ENCODE measurements at regions not wholly inside any gene's neighbourhood (a gene's known extent, or its start where the extent isn't known, plus 50 kb on each side); places are given as distances from the start of the nearest gene placed in this dataset.

GRCh38 chr2:155026651-155027174 is 328.2 kb downstream of the KCNJ3 start:
- no peak for TF ChIP-seq CTCF (conservative IDR thresholded peaks at IDR 0.05; ENCODE audit: low read depth, low read length)
- TF ChIP-seq CEBPB (IDR thresholded peaks at IDR 0.05; ENCODE audit: low read depth, low read length): no peak
- TF ChIP-seq BHLHE40 (IDR thresholded peaks at IDR 0.05; ENCODE audit: low read depth, low read length): no peak
- no peak for TF ChIP-seq POLR2A (IDR thresholded peaks at IDR 0.05; ENCODE audit: low read depth, low read length)
- TF ChIP-seq MAFK (IDR thresholded peaks at IDR 0.05; ENCODE audit: low read depth, low read length): no peak
- TF ChIP-seq USF2 (IDR thresholded peaks at IDR 0.05; ENCODE audit: low read depth, low read length): no peak
- no peak for TF ChIP-seq RAD21 (IDR thresholded peaks at IDR 0.05; ENCODE audit: low read length)
- no peak for TF ChIP-seq ELK1 (IDR thresholded peaks at IDR 0.05; ENCODE audit: borderline replicate concordance, low read depth, low read length)

Data from IMR-90 (cell line).